MV-4-11 (cell line): ENCODE measurements at regions not wholly inside any gene's neighbourhood (a gene's known extent, or its start where the extent isn't known, plus 50 kb on each side); places are given as distances from the start of the nearest gene placed in this dataset.
"Not testable (repeated sequence)": the region's sequence is repeated elsewhere in the genome, so short reads cannot be mapped to it uniquely, and the experiment has no call there.

Experiments
- DNase-seq: peaks from one replicate; lab custom pipeline; 2025; lab: John Stamatoyannopoulos, UW

GRCh38 chr6:6946206-6947155 lies 161.3 kb upstream of the RREB1 start:
- no peak for DNase-seq

GRCh38 chr6:6950373-6951145 lies 157.2 kb upstream of the RREB1 start:
- DNase-seq = no peak

GRCh38 chr6:6951355-6951754 lies 156.4 kb upstream of the RREB1 start:
- peak; percentile 48 for DNase-seq

- DNase-seq = no peak
Observed at GRCh38 chr6:6952484-6952883, 155.3 kb upstream of the RREB1 start.

GRCh38 chr6:6952927-6953326 lies 154.8 kb upstream of the RREB1 start:
- DNase-seq = not testable (repeated sequence)

GRCh38 chr6:6960571-6961251 lies 147.1 kb upstream of the RREB1 start:
- no peak for DNase-seq

- no peak for DNase-seq
Observed at GRCh38 chr6:6962086-6962485, 145.7 kb upstream of the RREB1 start.

- no peak for DNase-seq
Observed at GRCh38 chr6:6962699-6963098, 145.1 kb upstream of the RREB1 start.

GRCh38 chr6:6963390-6963789 lies 144.4 kb upstream of the RREB1 start:
- DNase-seq = peak; percentile 47

- no peak for DNase-seq
Observed at GRCh38 chr6:6964675-6965074, 143.1 kb upstream of the RREB1 start.

- no peak for DNase-seq
Observed at GRCh38 chr6:6966127-6966526, 141.6 kb upstream of the RREB1 start.

- no peak for DNase-seq
Observed at GRCh38 chr6:6966569-6966968, 141.2 kb upstream of the RREB1 start.

GRCh38 chr6:6968357-6968730 lies 139.4 kb upstream of the RREB1 start:
- DNase-seq = no peak

GRCh38 chr6:6968731-6969552 lies 138.8 kb upstream of the RREB1 start:
- DNase-seq = no peak

GRCh38 chr6:6969761-6970223 lies 138.0 kb upstream of the RREB1 start:
- no peak for DNase-seq

- no peak for DNase-seq
Observed at GRCh38 chr6:6970851-6971250, 136.9 kb upstream of the RREB1 start.

GRCh38 chr6:6971369-6971768 lies 136.4 kb upstream of the RREB1 start:
- DNase-seq = no peak

GRCh38 chr6:6972456-6972855 lies 135.3 kb upstream of the RREB1 start:
- DNase-seq = no peak

- DNase-seq = no peak
Observed at GRCh38 chr6:6973721-6974120, 134.0 kb upstream of the RREB1 start.

GRCh38 chr6:6975459-6976111 lies 132.2 kb upstream of the RREB1 start:
- DNase-seq = peak; percentile 71

GRCh38 chr6:6976193-6976592 lies 131.6 kb upstream of the RREB1 start:
- no peak for DNase-seq
